ENCODE measurements at regions not wholly inside any gene's neighbourhood (a gene's known extent, or its start where the extent isn't known, plus 50 kb on each side); places are given as distances from the start of the nearest gene placed in this dataset.

DNA sequence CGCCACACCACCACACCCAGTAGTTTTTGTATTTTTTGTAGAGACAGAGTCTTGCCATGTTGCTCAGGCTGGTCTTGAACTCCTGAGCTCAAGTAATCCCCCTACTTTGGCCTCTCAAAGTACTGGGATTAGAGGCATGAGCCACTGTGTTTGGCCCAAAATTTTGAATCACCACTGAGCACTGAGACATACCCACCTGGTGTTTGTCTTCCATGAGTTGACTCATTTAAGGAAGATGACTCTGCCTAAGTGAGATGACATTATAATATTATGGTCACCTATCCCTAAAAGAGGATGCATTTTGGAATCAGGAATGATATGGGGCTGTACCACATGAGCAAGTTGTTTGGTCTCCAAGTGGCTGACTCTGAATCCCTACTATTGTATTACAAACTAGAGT is 54.6 kb upstream of the RNF217 start:
- intact Hi-C loops (cut with micrococcal nuclease; ENCODE audit: unreplicated experiment) (no loop called here), in situ Hi-C loops (cut with HindIII; ENCODE audit: extremely low pct_ligation_motif_present, low pct_unique_long_range_greater_than_20kb) (no loop called here)
- Histone ChIP-seq H3K9ac (ENCODE audit: insufficient read depth, low read depth, low read length) (no peak overlapping the region), H3K4me3 (replicated peaks in 1 of 3; ENCODE audit: insufficient read depth in 1 of 3, low read depth in 2 of 3, low read length in 3 of 3) (no peak overlapping the region), H4K20me1 (ENCODE audit: insufficient read depth, low read length) (no peaks in the 10 kb centered on the region), H3K27me3 (ENCODE audit: control insufficient read depth in 1 of 2, insufficient read depth in 2 of 2, low read length in 2 of 2) (no peaks in the 10 kb centered on the region), H2AFZ (ENCODE audit: low read length) (no peak overlapping the region), H3K79me2 (ENCODE audit: insufficient read depth, low read length) (no peaks in the 10 kb centered on the region), H3K9me3 (ENCODE audit: low read length) (no peaks in the 10 kb centered on the region), H3K27ac (ENCODE audit: extremely low read length, insufficient read depth, low read length) (no peak overlapping the region), H3K4me2 (ENCODE audit: low read depth, low read length) (no peak overlapping the region), H3K4me1 (ENCODE audit: insufficient read depth, low read length) (no peaks in the 10 kb centered on the region), H3K36me3 (replicated peaks in 1 of 2; ENCODE audit: control insufficient read depth in 1 of 2, insufficient read depth in 2 of 2, low read length in 2 of 2) (no peaks in the 10 kb centered on the region)
- ATAC-seq: no peak
- ChIA-PET POLR2A (no interaction called here), CTCF (ENCODE audit: low intra/inter-chr PET ratio, low total read pairs) (no interaction called here)
- TF ChIP-seq, protein P1, sequence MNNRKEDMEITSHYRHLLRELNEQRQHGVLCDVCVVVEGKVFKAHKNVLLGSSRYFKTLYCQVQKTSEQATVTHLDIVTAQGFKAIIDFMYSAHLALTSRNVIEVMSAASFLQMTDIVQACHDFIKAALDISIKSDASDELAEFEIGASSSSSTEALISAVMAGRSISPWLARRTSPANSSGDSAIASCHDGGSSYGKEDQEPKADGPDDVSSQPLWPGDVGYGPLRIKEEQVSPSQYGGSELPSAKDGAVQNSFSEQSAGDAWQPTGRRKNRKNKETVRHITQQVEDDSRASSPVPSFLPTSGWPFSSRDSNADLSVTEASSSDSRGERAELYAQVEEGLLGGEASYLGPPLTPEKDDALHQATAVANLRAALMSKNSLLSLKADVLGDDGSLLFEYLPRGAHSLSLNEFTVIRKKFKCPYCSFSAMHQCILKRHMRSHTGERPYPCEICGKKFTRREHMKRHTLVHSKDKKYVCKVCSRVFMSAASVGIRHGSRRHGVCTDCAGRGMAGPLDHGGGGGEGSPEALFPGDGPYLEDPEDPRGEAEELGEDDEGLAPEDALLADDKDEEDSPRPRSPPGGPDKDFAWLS (CRISPR knock-in tag; IDR thresholded peaks at IDR 0.05; ENCODE audit: borderline replicate concordance): no peak
- TF ChIP-seq TCF12 (IDR thresholded peaks at IDR 0.05) (no peak), TCF12 (CRISPR knock-in tag; IDR thresholded peaks at IDR 0.05) (no peak), ZBTB3 (CRISPR knock-in tag; IDR thresholded peaks at IDR 0.05; ENCODE audit: borderline replicate concordance, low read depth) (no peak), FOSL2 (CRISPR knock-in tag; IDR thresholded peaks at IDR 0.05) (no peak), ZNF652 (CRISPR knock-in tag; IDR thresholded peaks at IDR 0.05; ENCODE audit: borderline replicate concordance, low read depth) (no peak), CEBPB (IDR thresholded peaks at IDR 0.05; ENCODE audit: borderline replicate concordance, low read depth, low read length) (no peak), ZNF343 (CRISPR knock-in tag; IDR thresholded peaks at IDR 0.05) (no peak), KAT8 (CRISPR knock-in tag; IDR thresholded peaks at IDR 0.05) (no peak), ZNF225 (CRISPR knock-in tag; IDR thresholded peaks at IDR 0.05) (no peak), ATF1 (CRISPR knock-in tag; IDR thresholded peaks at IDR 0.05) (no peak), CCDC6 (CRISPR knock-in tag; IDR thresholded peaks at IDR 0.05) (no peak)
- TF ChIP-seq, protein P2, sequence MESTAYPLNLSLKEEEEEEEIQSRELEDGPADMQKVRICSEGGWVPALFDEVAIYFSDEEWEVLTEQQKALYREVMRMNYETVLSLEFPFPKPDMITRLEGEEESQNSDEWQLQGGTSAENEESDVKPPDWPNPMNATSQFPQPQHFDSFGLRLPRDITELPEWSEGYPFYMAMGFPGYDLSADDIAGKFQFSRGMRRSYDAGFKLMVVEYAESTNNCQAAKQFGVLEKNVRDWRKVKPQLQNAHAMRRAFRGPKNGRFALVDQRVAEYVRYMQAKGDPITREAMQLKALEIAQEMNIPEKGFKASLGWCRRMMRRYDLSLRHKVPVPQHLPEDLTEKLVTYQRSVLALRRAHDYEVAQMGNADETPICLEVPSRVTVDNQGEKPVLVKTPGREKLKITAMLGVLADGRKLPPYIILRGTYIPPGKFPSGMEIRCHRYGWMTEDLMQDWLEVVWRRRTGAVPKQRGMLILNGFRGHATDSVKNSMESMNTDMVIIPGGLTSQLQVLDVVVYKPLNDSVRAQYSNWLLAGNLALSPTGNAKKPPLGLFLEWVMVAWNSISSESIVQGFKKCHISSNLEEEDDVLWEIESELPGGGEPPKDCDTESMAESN (CRISPR knock-in tag; conservative IDR thresholded peaks at IDR 0.05): no peak
- FAIRE-seq: no peak
- no TSS peak for BruUV-seq (replicated peaks)
- no peak for DNase-seq (ENCODE audit: low spot score)
- 69% methylated on average over 1 of the region's 1 CpG for WGBS (ENCODE audit: low lambda C conversion rate)

All from HepG2 (cell line).